BE2C (cell line): ENCODE measurements at regions not wholly inside any gene's neighbourhood (a gene's known extent, or its start where the extent isn't known, plus 50 kb on each side); places are given as distances from the start of the nearest gene placed in this dataset.

Experiments
- DNase-seq: peaks from one replicate; pipeline ENCODE4 v3.0.0-alpha.2; 2020
- H3K27me3 ChIP-seq: fragments of 250-450 bp; sonication (Bioruptor Pico); 2 replicates; pipeline ENCODE4 v1.5.1; 2020; ENCODE audit warnings: mild to moderate bottlenecking
- H3K36me3 ChIP-seq: fragments of 250-450 bp; sonication (Bioruptor Pico); 2 replicates; pipeline ENCODE4 v1.5.1; 2020; ENCODE audit warnings: mild to moderate bottlenecking
- H3K4me1 ChIP-seq: fragments of 250-450 bp; sonication (Bioruptor Pico); 2 replicates; pipeline ENCODE4 v1.5.1; 2020
- H3K4me3 ChIP-seq: 2 replicates; pipeline ENCODE4 v1.5.1; 2011; ENCODE audit warnings: low read depth, low read length
- H3K9me3 ChIP-seq: fragments of 250-450 bp; sonication (Bioruptor Pico); 2 replicates; pipeline ENCODE4 v1.5.1; 2020
- CTCF ChIP-seq: IDR thresholded peaks from 2 replicates; pipeline ENCODE4 v1.5.1; 2012; ENCODE audit warnings: mild to moderate bottlenecking, low read depth, low read length

DNA sequence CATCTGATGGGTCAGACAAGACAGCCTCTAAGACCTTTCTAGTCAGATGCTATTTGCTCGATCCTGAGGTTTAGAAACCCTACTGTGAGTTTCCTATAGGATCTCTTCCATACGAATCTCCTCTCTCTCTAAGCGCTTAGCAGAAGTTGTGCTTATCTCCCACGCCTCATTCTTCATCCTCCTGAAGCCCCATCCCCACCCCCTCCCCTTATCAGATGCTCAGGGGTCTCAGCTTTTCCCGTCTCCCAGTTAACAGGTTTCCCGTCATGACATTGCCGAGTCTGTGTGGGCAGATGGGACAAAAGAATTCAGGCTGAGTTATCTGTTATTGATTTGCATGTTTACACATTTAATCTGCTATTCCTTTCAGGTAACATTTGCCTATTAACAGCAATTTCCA lies 99.0 kb upstream of the PIRT start:
- H3K36me3 ChIP-seq, result no peaks in the 10 kb centered on the region
- no peak for DNase-seq
- no peak overlapping the region for H3K4me3 ChIP-seq
- no peak for TF ChIP-seq CTCF
- H3K9me3 ChIP-seq, result no peaks in the 10 kb centered on the region
- no peaks in the 10 kb centered on the region for H3K27me3 ChIP-seq
- H3K4me1 ChIP-seq, result no peaks in the 10 kb centered on the region

GRCh38 chr17:10932938-10933337 lies 95.1 kb upstream of the PIRT start:
- H3K4me1 ChIP-seq, result no peaks in the 10 kb centered on the region
- H3K27me3 ChIP-seq, result no peaks in the 10 kb centered on the region
- no peak for TF ChIP-seq CTCF
- no peak for DNase-seq
- H3K36me3 ChIP-seq, result no peaks in the 10 kb centered on the region
- no peak overlapping the region for H3K4me3 ChIP-seq
- no peaks in the 10 kb centered on the region for H3K9me3 ChIP-seq

GRCh38 chr17:10931133-10931532 lies 93.2 kb upstream of the PIRT start:
- H3K4me3 ChIP-seq, result no peak overlapping the region
- TF ChIP-seq CTCF, result no peak
- H3K36me3 ChIP-seq, result no peaks in the 10 kb centered on the region

DNA sequence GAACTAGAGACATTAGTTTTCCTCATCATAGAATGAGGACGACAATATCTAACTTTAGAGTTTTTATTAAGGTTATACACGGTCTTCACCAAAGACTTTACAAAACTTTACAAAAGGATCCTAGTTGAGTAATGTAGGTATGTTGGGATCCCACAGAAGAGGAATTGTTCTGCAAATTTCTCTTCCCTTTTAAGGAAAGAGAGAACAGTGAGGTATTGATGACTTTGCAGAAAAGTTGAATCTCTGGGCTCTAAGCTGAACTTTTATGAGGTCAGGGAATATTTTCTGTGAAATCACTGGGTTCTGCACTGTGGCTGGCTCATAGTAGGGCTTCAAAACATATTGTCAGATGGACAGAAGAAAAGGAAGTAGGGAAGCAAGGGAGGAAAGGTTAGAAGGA lies 89.8 kb upstream of the PIRT start:
- no peak for DNase-seq
- Histone ChIP-seq H3K27me3 (no peaks in the 10 kb centered on the region), H3K4me1 (no peaks in the 10 kb centered on the region), H3K36me3 (no peaks in the 10 kb centered on the region), H3K9me3 (no peaks in the 10 kb centered on the region), H3K4me3 (no peak overlapping the region)
- no peak for TF ChIP-seq CTCF

More at GRCh38 chr17:10931133-10931532, 93.2 kb upstream of the PIRT start:
- Histone ChIP-seq H3K4me1 (no peaks in the 10 kb centered on the region), H3K9me3 (no peaks in the 10 kb centered on the region), H3K27me3 (no peaks in the 10 kb centered on the region)
- no peak for DNase-seq

- H3K36me3 ChIP-seq, result no peaks in the 10 kb centered on the region
- no peak for TF ChIP-seq CTCF
- H3K4me1 ChIP-seq, result no peaks in the 10 kb centered on the region
- DNase-seq, result no peak
- no peak overlapping the region for H3K4me3 ChIP-seq
- no peaks in the 10 kb centered on the region for H3K9me3 ChIP-seq
- H3K27me3 ChIP-seq, result no peaks in the 10 kb centered on the region
These were observed 82.7 kb upstream of the PIRT start for GRCh38 chr17:10920558-10921108.

DNA sequence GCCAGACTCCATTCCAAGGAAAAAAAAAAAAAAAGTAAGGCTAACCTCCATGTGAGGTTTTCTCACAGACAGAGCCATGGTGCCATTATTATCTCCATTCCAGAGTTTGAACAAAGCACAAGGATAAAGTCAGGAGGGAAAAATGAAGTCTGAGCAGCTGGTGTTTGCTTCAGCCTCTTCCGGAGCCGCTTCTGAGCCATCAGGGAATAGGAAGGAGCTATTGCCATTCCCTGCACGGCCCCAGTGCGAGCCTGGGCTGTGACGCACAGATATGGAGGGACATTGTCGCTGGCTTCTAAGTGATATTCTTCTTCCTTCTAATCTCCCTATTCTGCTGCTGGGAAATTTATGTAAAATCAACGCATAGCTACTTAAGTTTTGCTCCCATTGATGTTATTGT lies 69.5 kb upstream of the PIRT start:
- DNase-seq, result no peak
- H3K4me3 ChIP-seq, result no peak overlapping the region
- H3K27me3 ChIP-seq, result no peaks in the 10 kb centered on the region
- H3K9me3 ChIP-seq, result no peaks in the 10 kb centered on the region
- no peaks in the 10 kb centered on the region for H3K36me3 ChIP-seq
- H3K4me1 ChIP-seq, result no peaks in the 10 kb centered on the region
- no peak for TF ChIP-seq CTCF
